ENCODE measurements at regions not wholly inside any gene's neighbourhood (a gene's known extent, or its start where the extent isn't known, plus 50 kb on each side); places are given as distances from the start of the nearest gene placed in this dataset.
"Not testable (repeated sequence)": the region's sequence is repeated elsewhere in the genome, so short reads cannot be mapped to it uniquely, and the experiment has no call there.

GRCh38 chrX:35499071-35499862, 298.9 kb upstream of the MAGEB16 start:
- intact Hi-C loops (cut with micrococcal nuclease; ENCODE audit: unreplicated experiment): no loop called here
- no peak for DNase-seq
- H3K36me3 ChIP-seq (ENCODE audit: low read depth): no peaks in the 10 kb centered on the region
- no peaks in the 10 kb centered on the region for H4K20me1 ChIP-seq (ENCODE audit: insufficient read depth)
- H3K27ac ChIP-seq: no peak overlapping the region
- H3K27me3 ChIP-seq (ENCODE audit: insufficient read depth, low read depth): no peaks in the 10 kb centered on the region
- H3F3A ChIP-seq (ENCODE audit: insufficient read depth, low read depth): no peaks in the 10 kb centered on the region
- BruUV-seq (replicated peaks): no TSS peak
- POLR2A ChIA-PET (ENCODE audit: unreplicated experiment): no interaction called here
- H3K79me2 ChIP-seq (ENCODE audit: low read depth): no peaks in the 10 kb centered on the region
- H3K9me3 ChIP-seq (ENCODE audit: insufficient read depth, low read depth): no peaks in the 10 kb centered on the region
- H2AFZ ChIP-seq: no peak overlapping the region
- no peak overlapping the region for H3K4me3 ChIP-seq
- TF ChIP-seq CTCF (conservative IDR thresholded peaks at IDR 0.05): no peak
- TF ChIP-seq EZH2 (IDR thresholded peaks at IDR 0.05; ENCODE audit: low read depth): no peak
- no peaks in the 10 kb centered on the region for H3K4me1 ChIP-seq (replicated peaks; ENCODE audit: insufficient read depth)
- no peaks in the 10 kb centered on the region for H3K9me2 ChIP-seq (ENCODE audit: insufficient read depth)
- no peak overlapping the region for H3K4me2 ChIP-seq
- CTCF ChIA-PET: no interaction called here

GRCh38 chrX:35507701-35508100, 290.4 kb upstream of the MAGEB16 start:
- BruUV-seq (replicated peaks): no TSS peak
- CTCF ChIA-PET: no interaction called here
- H3K36me3 ChIP-seq (ENCODE audit: low read depth): no peaks in the 10 kb centered on the region
- H3K9me3 ChIP-seq (ENCODE audit: insufficient read depth, low read depth): no peaks in the 10 kb centered on the region
- H3F3A ChIP-seq (ENCODE audit: insufficient read depth, low read depth): no peaks in the 10 kb centered on the region
- H2AFZ ChIP-seq: no peak overlapping the region
- no peak overlapping the region for H3K27ac ChIP-seq
- no peaks in the 10 kb centered on the region for H3K4me1 ChIP-seq (replicated peaks; ENCODE audit: insufficient read depth)
- TF ChIP-seq CTCF (conservative IDR thresholded peaks at IDR 0.05) (no peak), EZH2 (IDR thresholded peaks at IDR 0.05; ENCODE audit: low read depth) (no peak)
- H3K4me2 ChIP-seq: no peak overlapping the region
- intact Hi-C loops (cut with micrococcal nuclease; ENCODE audit: unreplicated experiment): no loop called here
- no peaks in the 10 kb centered on the region for H3K9me2 ChIP-seq (ENCODE audit: insufficient read depth)
- H3K27me3 ChIP-seq (ENCODE audit: insufficient read depth, low read depth): no peaks in the 10 kb centered on the region
- no peak for DNase-seq
- H3K4me3 ChIP-seq: no peak overlapping the region
- POLR2A ChIA-PET (ENCODE audit: unreplicated experiment): no interaction called here
- no peaks in the 10 kb centered on the region for H4K20me1 ChIP-seq (ENCODE audit: insufficient read depth)
- no peaks in the 10 kb centered on the region for H3K79me2 ChIP-seq (ENCODE audit: low read depth)

GRCh38 chrX:35548003-35548402, 250.1 kb upstream of the MAGEB16 start:
- H3K27me3 ChIP-seq (ENCODE audit: insufficient read depth, low read depth); intact Hi-C loops (cut with micrococcal nuclease; ENCODE audit: unreplicated experiment); H3K9me2 ChIP-seq (ENCODE audit: insufficient read depth); H2AFZ ChIP-seq; H4K20me1 ChIP-seq (ENCODE audit: insufficient read depth); H3K79me2 ChIP-seq (ENCODE audit: low read depth); H3K4me2 ChIP-seq; DNase-seq; H3F3A ChIP-seq (ENCODE audit: insufficient read depth, low read depth); H3K4me1 ChIP-seq (replicated peaks; ENCODE audit: insufficient read depth); POLR2A ChIA-PET (ENCODE audit: unreplicated experiment); CTCF ChIA-PET; BruUV-seq (replicated peaks); H3K4me3 ChIP-seq; H3K9me3 ChIP-seq (ENCODE audit: insufficient read depth, low read depth); H3K27ac ChIP-seq; H3K36me3 ChIP-seq (ENCODE audit: low read depth): not testable (repeated sequence)

GRCh38 chrX:35557916-35558315, 240.2 kb upstream of the MAGEB16 start:
- H3K27ac ChIP-seq: no peak overlapping the region
- no peaks in the 10 kb centered on the region for H3K79me2 ChIP-seq (ENCODE audit: low read depth)
- H3K9me3 ChIP-seq (ENCODE audit: insufficient read depth, low read depth): no peaks in the 10 kb centered on the region
- H2AFZ ChIP-seq: no peak overlapping the region
- ChIA-PET POLR2A (ENCODE audit: unreplicated experiment) (no interaction called here), CTCF (no interaction called here)
- no peak overlapping the region for H3K4me3 ChIP-seq
- no peak overlapping the region for H3K4me2 ChIP-seq
- H3K36me3 ChIP-seq (ENCODE audit: low read depth): no peaks in the 10 kb centered on the region
- BruUV-seq (replicated peaks): no TSS peak
- no peaks in the 10 kb centered on the region for H3K9me2 ChIP-seq (ENCODE audit: insufficient read depth)
- no peak for DNase-seq
- no peaks in the 10 kb centered on the region for H3F3A ChIP-seq (ENCODE audit: insufficient read depth, low read depth)
- intact Hi-C loops (cut with micrococcal nuclease; ENCODE audit: unreplicated experiment): no loop called here
- H4K20me1 ChIP-seq (ENCODE audit: insufficient read depth): no peaks in the 10 kb centered on the region
- no peaks in the 10 kb centered on the region for H3K27me3 ChIP-seq (ENCODE audit: insufficient read depth, low read depth)
- TF ChIP-seq CTCF (conservative IDR thresholded peaks at IDR 0.05) (no peak), EZH2 (IDR thresholded peaks at IDR 0.05; ENCODE audit: low read depth) (no peak)
- no peaks in the 10 kb centered on the region for H3K4me1 ChIP-seq (replicated peaks; ENCODE audit: insufficient read depth)
